Cardiac fibroblast (primary cell): ENCODE measurements at regions not wholly inside any gene's neighbourhood (a gene's known extent, or its start where the extent isn't known, plus 50 kb on each side); places are given as distances from the start of the nearest gene placed in this dataset.

Source experiments
- DNase-seq, 2 donors: peaks; one replicate each; pipeline versions ENCODE4 v3.0.0 to v3.0.0-alpha.2; 2010; ENCODE audit warnings: low read depth in 2 of 2
- H3K4me3 ChIP-seq, 2 donors: replicated peaks in 1 of 2; 1 replicate in 1 of 2; 2 replicates in 1 of 2; pipeline ENCODE4 v1.5.1; 2011; ENCODE audit warnings: low read depth in 2 of 2, low read length in 2 of 2, mild to moderate bottlenecking in 2 of 2, moderate library complexity in 1 of 2
- TF ChIP-seq, protein P1 (sequence below): IDR thresholded peaks from one replicate; pipeline ENCODE4 v1.5.1; 2011; ENCODE audit warnings: low read depth, mild to moderate bottlenecking, low read length, inconsistent platforms

DNA sequence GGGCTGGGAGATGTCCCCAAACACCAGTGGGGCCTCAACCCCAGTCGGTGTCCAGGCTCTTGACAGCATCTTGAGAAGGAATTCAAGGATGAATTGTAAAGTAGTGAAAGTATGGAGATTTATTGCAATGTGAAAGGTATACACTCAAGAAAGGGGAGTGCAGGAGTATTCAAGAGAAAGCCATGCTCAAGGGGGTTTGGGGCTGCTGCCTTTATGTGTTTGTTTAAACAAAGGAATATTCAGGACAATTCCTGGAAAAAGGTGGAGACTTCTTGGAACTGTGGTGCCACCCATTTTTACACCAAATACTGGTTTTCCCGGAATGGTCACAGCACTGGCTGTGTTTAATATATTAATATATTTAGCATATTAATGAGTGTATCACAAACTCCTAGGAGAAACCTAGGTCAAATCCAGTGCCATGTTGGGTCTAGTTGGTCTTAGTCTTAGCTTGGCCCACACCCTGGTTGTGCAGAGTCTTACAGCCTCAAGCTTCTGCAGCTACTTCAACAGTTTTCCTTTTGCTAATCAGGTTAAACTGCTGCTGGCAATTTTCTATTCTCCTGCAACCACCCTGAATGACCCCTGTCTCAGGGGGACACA is 138.5 kb upstream of the TMTC4 start:
- no peak overlapping the region for H3K4me3 ChIP-seq
- TF ChIP-seq, protein P1, sequence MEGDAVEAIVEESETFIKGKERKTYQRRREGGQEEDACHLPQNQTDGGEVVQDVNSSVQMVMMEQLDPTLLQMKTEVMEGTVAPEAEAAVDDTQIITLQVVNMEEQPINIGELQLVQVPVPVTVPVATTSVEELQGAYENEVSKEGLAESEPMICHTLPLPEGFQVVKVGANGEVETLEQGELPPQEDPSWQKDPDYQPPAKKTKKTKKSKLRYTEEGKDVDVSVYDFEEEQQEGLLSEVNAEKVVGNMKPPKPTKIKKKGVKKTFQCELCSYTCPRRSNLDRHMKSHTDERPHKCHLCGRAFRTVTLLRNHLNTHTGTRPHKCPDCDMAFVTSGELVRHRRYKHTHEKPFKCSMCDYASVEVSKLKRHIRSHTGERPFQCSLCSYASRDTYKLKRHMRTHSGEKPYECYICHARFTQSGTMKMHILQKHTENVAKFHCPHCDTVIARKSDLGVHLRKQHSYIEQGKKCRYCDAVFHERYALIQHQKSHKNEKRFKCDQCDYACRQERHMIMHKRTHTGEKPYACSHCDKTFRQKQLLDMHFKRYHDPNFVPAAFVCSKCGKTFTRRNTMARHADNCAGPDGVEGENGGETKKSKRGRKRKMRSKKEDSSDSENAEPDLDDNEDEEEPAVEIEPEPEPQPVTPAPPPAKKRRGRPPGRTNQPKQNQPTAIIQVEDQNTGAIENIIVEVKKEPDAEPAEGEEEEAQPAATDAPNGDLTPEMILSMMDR: no peak
- DNase-seq: no peak

DNA sequence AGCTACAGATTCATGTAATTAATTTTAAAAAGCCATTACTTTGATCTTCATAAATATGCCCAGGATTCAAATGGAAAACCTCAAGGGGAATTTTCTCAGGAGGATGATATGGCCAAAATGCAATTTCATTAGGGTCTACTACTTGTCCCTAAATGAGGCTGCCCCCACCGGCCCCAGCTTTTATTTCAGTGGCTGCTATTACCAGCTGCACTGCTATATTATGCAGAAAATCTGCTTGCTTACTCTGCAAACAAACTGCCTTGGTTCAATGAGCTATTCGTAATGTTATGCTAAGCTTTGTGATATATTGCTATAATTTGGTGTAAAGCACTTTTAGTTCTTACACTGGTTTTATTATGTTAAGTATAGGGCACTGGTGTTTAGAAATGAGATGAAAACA is 137.3 kb upstream of the TMTC4 start:
- H3K4me3 ChIP-seq: no peak overlapping the region
- TF ChIP-seq, protein P1: no peak
- DNase-seq: no peak

DNA sequence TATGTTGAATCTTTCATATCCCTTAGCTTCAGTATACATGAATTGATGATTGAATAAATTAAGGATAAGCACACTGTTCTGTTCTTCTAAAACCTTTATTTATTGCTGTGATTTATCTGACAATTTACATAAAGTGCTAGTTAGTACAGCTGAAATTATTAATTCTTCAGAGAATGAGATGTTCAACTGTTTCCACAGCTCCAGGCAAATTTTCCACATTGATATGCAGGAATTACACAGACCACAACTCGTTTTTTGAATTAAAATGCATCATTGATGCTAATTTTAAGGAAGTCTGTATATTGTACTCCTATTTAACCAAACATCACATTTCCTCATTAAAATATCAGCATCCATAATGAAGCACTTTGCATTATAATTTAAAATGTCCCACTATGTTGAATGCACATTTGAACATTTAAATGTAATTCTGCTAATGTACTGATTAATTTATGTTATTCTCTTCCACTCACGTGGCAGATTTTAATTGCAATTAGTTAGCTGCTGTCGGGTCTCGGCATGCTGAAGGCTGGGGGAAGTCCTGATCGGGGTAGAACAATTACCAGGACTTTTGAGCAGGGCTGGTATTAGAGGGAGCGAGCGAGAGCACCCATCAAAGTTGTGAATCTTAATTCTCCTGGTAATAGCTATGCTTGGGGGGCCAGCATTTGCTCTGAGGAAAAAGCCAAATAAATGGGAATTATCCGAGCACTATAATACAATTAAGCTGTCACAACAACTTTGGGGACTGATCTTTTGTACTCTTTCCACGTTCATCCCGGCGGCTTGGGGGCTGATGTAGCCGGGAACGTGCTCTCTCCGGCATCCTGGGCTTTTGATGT is 136.7 kb upstream of the TMTC4 start:
- TF ChIP-seq, protein P1: no peak
- no peak overlapping the region for H3K4me3 ChIP-seq
- no peak for DNase-seq

DNA sequence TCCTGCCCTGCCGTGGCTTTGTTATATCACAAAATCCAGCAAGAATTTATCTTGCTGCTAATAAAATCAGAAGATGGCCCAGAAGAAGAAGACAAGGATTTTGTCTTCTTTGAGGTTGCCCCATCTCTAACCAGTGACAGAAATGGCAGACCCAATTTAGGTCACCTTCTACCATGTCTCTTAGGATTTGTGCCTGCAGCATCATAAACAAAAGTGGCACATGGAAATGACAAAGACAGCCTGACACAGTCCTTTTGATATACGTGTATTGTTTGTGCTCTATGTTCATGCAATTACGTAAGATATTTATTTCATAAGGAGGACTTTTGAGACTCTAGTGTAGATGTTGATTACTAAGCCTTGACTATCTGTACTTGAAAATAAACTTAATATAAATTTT is 135.9 kb upstream of the TMTC4 start:
- TF ChIP-seq, protein P1: no peak
- no peak for DNase-seq
- H3K4me3 ChIP-seq: no peak overlapping the region

DNA sequence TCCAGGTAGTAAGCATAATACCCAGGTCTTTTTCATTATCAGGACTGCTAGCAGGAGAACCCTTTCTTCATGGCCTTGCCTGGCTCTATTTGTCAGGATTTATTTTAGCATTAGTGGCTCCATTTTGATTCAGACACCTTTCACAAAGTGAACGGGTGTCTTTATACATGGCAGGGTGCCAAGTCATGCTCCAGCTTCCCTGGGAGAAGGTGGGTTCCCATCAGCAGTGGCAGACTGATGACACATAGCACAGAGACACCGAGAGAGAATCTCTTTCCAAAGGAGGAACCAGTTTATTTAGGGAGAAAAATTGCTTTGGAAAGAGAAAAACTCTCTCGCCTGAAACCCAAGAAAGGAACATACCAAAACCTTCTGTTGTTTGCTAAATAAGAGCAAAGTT is 135.3 kb upstream of the TMTC4 start:
- no peak overlapping the region for H3K4me3 ChIP-seq
- TF ChIP-seq, protein P1: no peak

DNA sequence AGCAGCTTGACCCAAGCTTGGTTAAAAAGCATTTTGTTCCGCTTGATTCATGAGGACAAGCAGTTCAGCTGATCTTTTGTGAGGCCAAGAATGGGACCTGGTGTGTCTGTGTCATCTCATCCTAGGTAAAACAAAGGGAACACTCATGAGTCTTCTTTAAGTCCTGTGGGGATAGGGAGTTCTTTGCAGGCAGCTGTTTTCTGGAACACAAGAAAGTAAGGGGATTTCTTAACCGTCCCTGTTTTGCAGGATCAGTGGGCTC is 134.5 kb upstream of the TMTC4 start:
- DNase-seq: no peak
- TF ChIP-seq, protein P1: no peak
- H3K4me3 ChIP-seq: no peak overlapping the region

More for the DNA sequence above, 135.3 kb upstream of the TMTC4 start:
- DNase-seq: no peak
